SH-SY5Y (cell line): ENCODE measurements at regions not wholly inside any gene's neighbourhood (a gene's known extent, or its start where the extent isn't known, plus 50 kb on each side); places are given as distances from the start of the nearest gene placed in this dataset.

Experiments
- GATA2 ChIP-seq: IDR thresholded peaks from 2 replicates; pipeline ENCODE4 v1.6.1; 2011; ENCODE audit warnings: mild to moderate bottlenecking, low read depth, low read length
- GATA3 ChIP-seq: IDR thresholded peaks from 2 replicates; pipeline ENCODE4 v1.6.1; 2011; ENCODE audit warnings: low read depth, mild to moderate bottlenecking, low read length, moderate library complexity

- TF ChIP-seq GATA3 = no peak
- TF ChIP-seq GATA2 = no peak
Observed at GRCh38 chr4:164483711-164484110, 270.2 kb upstream of the SMIM31 start.
